Activated CD4-positive, alpha-beta memory T cell treated with anti-CD3 and anti-CD28 coated beads for 36 hours (primary cell): ENCODE measurements at regions not wholly inside any gene's neighbourhood (a gene's known extent, or its start where the extent isn't known, plus 50 kb on each side); places are given as distances from the start of the nearest gene placed in this dataset.
"Not testable (repeated sequence)": the region's sequence is repeated elsewhere in the genome, so short reads cannot be mapped to it uniquely, and the experiment has no call there.

ENCODE experiments used
- CTCF ChIA-PET: fragments of 350-600 bp; sonication (Branson Sonifier 250); formaldehyde crosslinking; loops from one replicate; lab custom pipeline; 2021; ENCODE audit warnings: antibody characterized with exemption, inconsistent platforms; lab: Charles Lee
- POLR2A ChIA-PET: fragments of 350-600 bp; sonication (Branson Sonifier 250); formaldehyde crosslinking; loops from one replicate; lab custom pipeline; 2021; ENCODE audit warnings: antibody characterized with exemption; lab: Charles Lee
- DNase-seq: peaks from one replicate; pipeline ENCODE4 v3.0.0-alpha.2; 2020
- H3K27ac Mint-ChIP-seq: one replicate; pipeline ENCODE4 v1.8.0; 2021; ENCODE audit warnings: mixed read lengths
- H3K27me3 Mint-ChIP-seq: one replicate; pipeline ENCODE4 v1.8.0; 2021; ENCODE audit warnings: mixed read lengths
- H3K36me3 Mint-ChIP-seq: one replicate; pipeline ENCODE4 v1.8.0; 2021; ENCODE audit warnings: mixed read lengths
- H3K4me1 Mint-ChIP-seq: one replicate; pipeline ENCODE4 v1.8.0; 2021; ENCODE audit warnings: low read depth, mixed read lengths
- H3K4me3 Mint-ChIP-seq: one replicate; pipeline ENCODE4 v1.8.0; 2021; ENCODE audit warnings: mild to moderate bottlenecking, mixed read lengths
- H3K9me3 Mint-ChIP-seq: one replicate; pipeline ENCODE4 v1.8.0; 2021; ENCODE audit warnings: mixed read lengths
- intact Hi-C: fragments of 100-400 bp; cut with micrococcal nuclease; formaldehyde crosslinking; loops from one replicate; pipeline ENCODE4 v1.15.1; 2023

DNA sequence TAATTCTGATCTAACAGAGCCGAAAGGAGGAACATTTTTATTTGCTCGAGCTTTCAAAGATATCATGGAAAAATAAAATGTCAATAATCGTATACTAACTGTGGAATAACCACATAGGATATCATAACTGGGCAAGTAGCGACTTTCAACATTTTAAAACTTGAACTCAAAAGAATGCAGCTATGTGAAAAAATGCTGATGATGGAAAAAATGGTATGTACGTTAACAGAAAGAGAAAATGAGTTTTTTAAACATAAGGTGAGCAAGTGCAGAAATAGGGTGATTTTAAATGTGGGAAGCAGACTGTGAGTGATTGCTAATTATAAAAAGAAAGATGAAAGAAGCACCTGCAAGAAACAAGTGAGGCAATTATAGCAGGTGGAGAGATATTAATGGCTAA, 238.3 kb upstream of the HSF2 start:
- no peaks in the 10 kb centered on the region for H3K36me3 Mint-ChIP-seq
- H3K4me3 Mint-ChIP-seq, result no peak overlapping the region
- CTCF ChIA-PET, result no interaction called here
- H3K27me3 Mint-ChIP-seq, result no peaks in the 10 kb centered on the region
- no peak for DNase-seq
- H3K27ac Mint-ChIP-seq, result no peak overlapping the region
- no peaks in the 10 kb centered on the region for H3K9me3 Mint-ChIP-seq
- POLR2A ChIA-PET, result no interaction called here
- H3K4me1 Mint-ChIP-seq, result no peaks in the 10 kb centered on the region
- intact Hi-C loops, result no loop called here

DNA sequence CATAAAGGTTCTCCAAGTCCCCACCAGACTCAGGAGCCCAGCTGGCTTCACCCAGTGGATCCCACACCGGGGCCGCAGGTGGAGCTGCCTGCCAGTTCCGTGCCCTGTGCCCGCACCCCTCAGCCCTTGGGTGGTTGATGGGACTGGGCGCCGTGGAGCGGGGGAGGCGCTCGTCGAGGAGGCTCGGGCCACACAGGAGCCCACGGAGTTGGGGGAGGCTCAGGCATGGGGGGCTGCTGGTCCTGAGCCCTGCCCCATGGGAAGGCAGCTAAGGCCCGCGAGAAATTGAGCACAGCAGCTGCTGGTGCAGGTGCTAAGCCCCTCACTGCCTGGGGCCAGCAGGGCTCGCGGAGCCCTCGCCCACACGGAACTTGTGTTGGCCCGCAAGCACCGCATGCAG, 234.4 kb upstream of the HSF2 start:
- no peaks in the 10 kb centered on the region for H3K27me3 Mint-ChIP-seq
- no peaks in the 10 kb centered on the region for H3K9me3 Mint-ChIP-seq
- intact Hi-C loops, result no loop called here
- no peak overlapping the region for H3K4me3 Mint-ChIP-seq
- POLR2A ChIA-PET, result no interaction called here
- no peaks in the 10 kb centered on the region for H3K4me1 Mint-ChIP-seq
- DNase-seq, result no peak
- CTCF ChIA-PET, result no interaction called here
- no peak overlapping the region for H3K27ac Mint-ChIP-seq
- no peaks in the 10 kb centered on the region for H3K36me3 Mint-ChIP-seq

DNA sequence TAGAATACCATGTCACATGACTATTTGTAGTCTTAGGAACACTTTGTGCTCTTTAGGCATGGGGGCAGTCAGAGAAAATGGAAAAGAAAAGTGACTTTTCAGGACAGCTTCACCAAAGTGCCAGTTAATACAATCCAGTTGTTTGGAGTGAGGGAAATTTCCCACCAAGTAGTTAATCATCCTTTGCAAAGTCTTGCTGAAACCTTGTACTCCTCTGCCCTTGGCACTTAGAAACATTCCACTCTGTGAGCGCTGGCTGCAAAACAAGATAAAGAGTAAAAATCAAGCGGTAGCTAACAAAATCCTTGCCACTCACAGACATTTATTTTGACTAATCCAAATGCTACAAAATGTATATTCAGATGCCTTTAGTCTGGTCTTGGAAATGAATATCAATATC, 229.2 kb upstream of the HSF2 start:
- no peaks in the 10 kb centered on the region for H3K27me3 Mint-ChIP-seq
- H3K27ac Mint-ChIP-seq, result no peak overlapping the region
- H3K4me3 Mint-ChIP-seq, result no peak overlapping the region
- CTCF ChIA-PET, result no interaction called here
- no peaks in the 10 kb centered on the region for H3K9me3 Mint-ChIP-seq
- POLR2A ChIA-PET, result no interaction called here
- no peak for DNase-seq
- H3K36me3 Mint-ChIP-seq, result no peaks in the 10 kb centered on the region
- no peaks in the 10 kb centered on the region for H3K4me1 Mint-ChIP-seq
- intact Hi-C loops, result no loop called here

DNA sequence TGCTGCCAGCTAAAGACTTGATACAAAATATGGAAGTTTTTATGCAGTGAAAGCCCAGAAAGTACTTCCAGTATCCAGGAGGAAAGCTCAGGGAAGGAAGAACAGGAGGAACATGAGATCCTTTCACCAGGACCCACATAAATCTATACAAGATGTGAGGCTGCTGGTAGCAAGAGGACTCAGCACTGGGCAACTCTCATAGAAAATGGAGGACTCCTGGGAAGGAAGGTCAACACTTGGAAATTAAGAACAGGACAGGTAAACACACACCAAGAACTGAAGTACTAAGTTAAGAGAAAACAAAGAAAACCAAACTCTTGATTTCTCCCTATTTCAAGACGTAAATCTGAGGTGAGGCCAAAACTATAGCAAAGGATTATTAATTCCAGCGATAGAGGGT, 220.5 kb upstream of the HSF2 start:
- Mint-ChIP-seq H3K27ac (no peak overlapping the region), H3K27me3 (no peaks in the 10 kb centered on the region), H3K9me3 (no peaks in the 10 kb centered on the region), H3K4me3 (no peak overlapping the region), H3K4me1 (no peaks in the 10 kb centered on the region), H3K36me3 (no peaks in the 10 kb centered on the region)
- ChIA-PET POLR2A (no interaction called here), CTCF (no interaction called here)
- DNase-seq, result no peak
- intact Hi-C loops, result no loop called here

DNA sequence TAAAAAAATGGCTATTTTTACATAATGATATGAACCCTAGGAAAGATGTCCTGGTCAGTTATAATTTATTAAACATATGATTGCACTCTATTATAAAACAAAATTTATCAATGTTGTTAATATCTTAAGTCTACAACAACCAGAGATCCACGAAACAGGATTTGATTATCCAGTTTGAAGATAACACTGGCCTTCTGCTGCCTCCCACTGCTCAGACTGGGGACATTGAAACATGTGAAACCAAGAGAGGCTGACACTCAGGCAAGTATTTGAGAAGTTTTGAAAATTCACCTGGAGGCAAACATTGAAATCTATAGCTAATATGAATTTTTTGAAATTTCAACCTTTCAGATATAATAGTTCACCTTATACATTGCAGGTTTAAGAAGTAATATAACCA, 219.3 kb upstream of the HSF2 start:
- H3K36me3 Mint-ChIP-seq, result no peaks in the 10 kb centered on the region
- H3K27ac Mint-ChIP-seq, result no peak overlapping the region
- intact Hi-C loops, result no loop called here
- no peaks in the 10 kb centered on the region for H3K4me1 Mint-ChIP-seq
- DNase-seq, result no peak
- H3K27me3 Mint-ChIP-seq, result no peaks in the 10 kb centered on the region
- H3K9me3 Mint-ChIP-seq, result no peaks in the 10 kb centered on the region
- ChIA-PET CTCF (no interaction called here), POLR2A (no interaction called here)
- no peak overlapping the region for H3K4me3 Mint-ChIP-seq

DNA sequence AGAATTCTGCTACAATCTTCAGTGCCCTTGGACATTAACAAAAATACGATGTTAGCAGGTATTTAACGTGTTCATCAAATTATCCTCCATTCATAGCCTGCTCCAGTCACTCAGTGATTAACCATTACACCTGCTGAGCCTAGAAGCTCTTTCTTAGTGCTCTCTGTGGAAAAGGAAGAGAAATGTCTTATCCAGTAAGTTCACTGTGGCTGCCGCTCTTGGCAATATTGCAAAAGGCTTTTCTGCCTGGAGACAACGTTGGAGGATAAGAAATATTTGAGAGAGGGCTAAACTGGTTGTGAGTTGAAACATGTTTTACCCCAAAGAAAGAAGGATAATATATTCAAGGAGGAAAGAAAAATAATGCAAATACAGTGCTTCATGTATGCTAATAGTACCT, 217.4 kb upstream of the HSF2 start:
- Mint-ChIP-seq H3K4me3 (no peak overlapping the region), H3K9me3 (no peaks in the 10 kb centered on the region), H3K4me1 (no peaks in the 10 kb centered on the region), H3K36me3 (no peaks in the 10 kb centered on the region), H3K27me3 (no peaks in the 10 kb centered on the region), H3K27ac (no peak overlapping the region)
- ChIA-PET CTCF (no interaction called here), POLR2A (no interaction called here)
- intact Hi-C loops, result no loop called here
- no peak for DNase-seq

DNA sequence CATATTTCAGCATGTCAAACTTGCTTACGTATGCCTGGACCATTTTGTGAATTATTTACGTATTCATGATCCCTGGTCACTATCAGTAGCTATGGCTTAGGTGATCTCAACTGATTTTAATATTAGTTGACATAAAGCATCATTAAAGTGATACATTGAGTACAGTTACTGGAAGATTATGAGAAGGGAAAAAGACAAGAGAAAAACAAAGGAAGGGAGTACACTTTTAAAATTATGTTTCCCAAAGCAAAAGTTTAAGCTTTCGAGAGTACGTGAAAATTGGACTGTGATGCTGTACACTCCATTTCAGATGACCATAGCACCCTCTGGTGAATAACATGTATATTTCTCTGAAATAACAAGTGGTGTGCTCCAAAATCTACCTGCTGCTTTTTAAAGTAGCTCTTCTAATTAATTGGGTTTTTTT, 215.0 kb upstream of the HSF2 start:
- ChIA-PET POLR2A (no interaction called here), CTCF (interaction anchor here (0.6 kb wide), 1 partner anchor 10 kb away, joined by 3 read pairs; no protein-coding TSS in a partner anchor)
- Mint-ChIP-seq H3K27ac (no peak overlapping the region), H3K4me1 (no peaks in the 10 kb centered on the region), H3K4me3 (no peak overlapping the region), H3K36me3 (no peaks in the 10 kb centered on the region), H3K9me3 (no peaks in the 10 kb centered on the region), H3K27me3 (peaks cover 2% of the 10 kb centered on the region)
- DNase-seq, result no peak
- intact Hi-C loops, result no loop called here

DNA sequence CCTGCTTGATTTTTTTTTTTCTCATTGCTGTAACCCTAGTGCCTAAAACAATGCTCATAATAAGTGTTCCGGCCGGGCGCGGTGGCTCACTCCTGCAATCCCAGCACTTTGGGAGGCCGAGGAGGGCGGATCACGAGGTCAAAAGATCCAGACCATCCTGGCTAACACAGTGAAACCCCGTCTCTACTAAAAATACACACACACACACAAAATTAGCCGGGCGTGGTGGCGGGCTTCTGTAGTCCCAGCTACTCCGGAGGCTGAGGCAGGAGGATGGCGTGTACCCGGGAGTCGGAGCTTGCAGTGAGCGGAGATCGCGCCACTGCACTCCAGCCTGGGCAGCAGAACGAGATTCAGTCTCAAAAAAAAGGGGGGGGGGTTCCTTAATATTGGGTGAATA, 214.0 kb upstream of the HSF2 start:
- H3K4me1 Mint-ChIP-seq, H3K36me3 Mint-ChIP-seq, H3K27me3 Mint-ChIP-seq, intact Hi-C loops, H3K9me3 Mint-ChIP-seq, H3K27ac Mint-ChIP-seq, DNase-seq, CTCF ChIA-PET, POLR2A ChIA-PET, H3K4me3 Mint-ChIP-seq: not testable (repeated sequence)

DNA sequence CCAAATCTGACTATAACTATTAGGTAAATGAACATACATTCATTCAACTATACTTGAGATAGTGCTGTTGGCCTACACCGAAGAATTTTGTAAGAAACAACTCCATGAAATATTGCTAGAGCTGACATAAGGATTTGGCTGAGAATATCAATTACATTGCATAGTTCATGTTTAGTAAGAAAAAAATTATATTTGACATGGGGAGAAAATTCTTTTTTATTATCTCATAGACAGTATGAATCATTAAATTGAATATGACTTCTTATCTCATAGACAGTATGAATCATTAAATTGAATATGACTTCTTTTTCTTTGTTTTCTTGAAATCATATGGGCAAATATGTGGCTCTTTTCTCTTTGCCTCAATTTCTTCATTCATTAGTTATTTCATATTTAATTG, 212.3 kb upstream of the HSF2 start:
- CTCF ChIA-PET, result no interaction called here
- intact Hi-C loops, result no loop called here
- POLR2A ChIA-PET, result no interaction called here
- H3K27me3 Mint-ChIP-seq, result peaks cover 2% of the 10 kb centered on the region
- H3K36me3 Mint-ChIP-seq, result no peaks in the 10 kb centered on the region
- H3K4me1 Mint-ChIP-seq, result no peaks in the 10 kb centered on the region
- no peaks in the 10 kb centered on the region for H3K9me3 Mint-ChIP-seq
- DNase-seq, result no peak
- no peak overlapping the region for H3K4me3 Mint-ChIP-seq
- no peak overlapping the region for H3K27ac Mint-ChIP-seq

DNA sequence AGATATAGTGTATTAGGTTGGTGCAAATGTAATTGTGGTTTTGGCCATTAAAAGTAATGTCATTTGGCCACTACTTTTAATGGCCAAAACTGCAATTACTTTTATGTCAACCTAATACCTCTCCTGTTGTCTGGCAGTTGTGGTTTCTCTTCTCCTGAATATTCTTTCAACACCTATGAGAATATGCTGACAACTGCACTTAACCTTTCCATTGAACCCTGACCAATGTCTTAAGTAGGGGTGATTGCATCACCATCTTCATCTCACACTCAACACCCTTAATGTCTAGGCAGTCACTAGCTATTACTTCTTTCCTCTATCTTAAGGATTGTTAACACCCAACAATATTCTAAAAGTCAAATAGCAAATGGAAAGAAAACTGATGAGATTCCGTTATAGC, 200.5 kb upstream of the HSF2 start:
- H3K36me3 Mint-ChIP-seq, result no peaks in the 10 kb centered on the region
- no peak for DNase-seq
- H3K9me3 Mint-ChIP-seq, result no peaks in the 10 kb centered on the region
- H3K4me1 Mint-ChIP-seq, result no peaks in the 10 kb centered on the region
- H3K4me3 Mint-ChIP-seq, result no peak overlapping the region
- CTCF ChIA-PET, result no interaction called here
- intact Hi-C loops, result no loop called here
- POLR2A ChIA-PET, result no interaction called here
- no peak overlapping the region for H3K27ac Mint-ChIP-seq
- no peaks in the 10 kb centered on the region for H3K27me3 Mint-ChIP-seq

DNA sequence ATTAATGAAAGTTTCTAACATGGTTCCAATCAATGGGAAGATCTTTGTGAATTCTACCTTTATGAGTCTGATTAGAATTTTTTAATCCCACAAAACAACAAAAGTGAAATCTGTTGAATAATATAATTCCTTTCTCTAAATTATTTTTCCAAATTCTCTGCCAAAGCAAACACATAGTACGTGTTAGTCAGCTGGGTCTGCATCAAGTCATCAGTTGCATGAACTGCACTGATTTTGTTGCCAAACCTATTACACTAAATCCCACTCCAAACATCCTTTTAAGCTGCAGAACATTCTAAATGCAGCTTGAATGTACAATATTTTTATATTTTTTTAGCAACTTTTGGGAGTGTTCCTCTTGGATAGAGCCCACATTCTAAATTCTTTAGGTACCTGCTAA, 199.0 kb upstream of the HSF2 start:
- intact Hi-C loops, result no loop called here
- DNase-seq, result no peak
- ChIA-PET POLR2A (no interaction called here), CTCF (no interaction called here)
- no peaks in the 10 kb centered on the region for H3K9me3 Mint-ChIP-seq
- no peaks in the 10 kb centered on the region for H3K36me3 Mint-ChIP-seq
- no peak overlapping the region for H3K4me3 Mint-ChIP-seq
- no peak overlapping the region for H3K27ac Mint-ChIP-seq
- H3K27me3 Mint-ChIP-seq, result no peaks in the 10 kb centered on the region
- no peaks in the 10 kb centered on the region for H3K4me1 Mint-ChIP-seq

DNA sequence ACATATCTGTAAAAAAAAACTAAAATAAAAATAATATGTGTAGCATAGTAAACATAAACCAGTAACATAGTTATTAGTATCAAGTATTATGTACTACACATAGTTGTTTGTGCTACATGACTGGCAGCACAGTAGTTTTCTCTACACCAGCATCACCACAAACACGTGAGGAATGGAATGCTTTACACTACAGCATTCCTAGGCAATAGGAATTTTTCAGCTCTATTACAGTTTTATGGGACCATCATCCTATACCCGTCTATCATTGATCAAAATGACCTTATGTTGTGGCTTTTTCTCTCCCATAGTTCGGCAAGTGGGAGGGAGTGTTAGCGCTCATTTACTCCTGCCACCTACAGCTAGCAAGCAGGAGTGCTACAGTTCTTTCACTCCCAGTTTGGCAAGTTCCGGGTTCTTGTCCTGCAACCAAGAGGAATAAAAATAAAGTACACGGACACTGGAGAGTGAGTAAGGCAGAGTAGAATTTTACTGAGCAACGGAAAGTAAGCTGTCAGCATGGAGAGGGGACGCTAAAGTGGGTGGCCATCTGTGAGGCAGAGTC, 196.8 kb upstream of the HSF2 start:
- H3K27me3 Mint-ChIP-seq, result no peaks in the 10 kb centered on the region
- H3K27ac Mint-ChIP-seq, result no peak overlapping the region
- H3K36me3 Mint-ChIP-seq, result no peaks in the 10 kb centered on the region
- intact Hi-C loops, result no loop called here
- POLR2A ChIA-PET, result no interaction called here
- H3K4me3 Mint-ChIP-seq, result no peak overlapping the region
- DNase-seq, result no peak
- H3K4me1 Mint-ChIP-seq, result no peaks in the 10 kb centered on the region
- H3K9me3 Mint-ChIP-seq, result no peaks in the 10 kb centered on the region
- CTCF ChIA-PET, result no interaction called here

DNA sequence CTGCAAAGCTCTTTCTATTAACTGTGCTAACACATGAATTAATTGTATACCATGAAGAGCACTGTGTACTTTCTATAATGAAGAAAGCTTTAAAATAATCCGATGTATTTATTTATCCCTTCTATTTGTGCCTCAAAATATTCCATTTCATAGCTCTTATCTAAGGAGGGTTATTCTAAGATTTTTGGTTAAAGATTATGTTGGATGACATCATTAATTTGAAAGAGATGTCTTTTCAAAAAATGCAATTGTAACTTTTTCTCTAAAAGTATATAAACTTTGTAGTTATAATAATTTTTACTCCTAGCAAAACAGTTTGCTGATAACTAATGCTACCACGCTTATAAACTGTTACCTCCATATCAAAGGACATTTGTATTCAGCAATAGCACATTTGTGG, 192.4 kb upstream of the HSF2 start:
- intact Hi-C loops, result no loop called here
- Mint-ChIP-seq H3K9me3 (no peaks in the 10 kb centered on the region), H3K27me3 (no peaks in the 10 kb centered on the region), H3K4me3 (no peak overlapping the region), H3K27ac (no peak overlapping the region), H3K36me3 (no peaks in the 10 kb centered on the region), H3K4me1 (no peaks in the 10 kb centered on the region)
- ChIA-PET CTCF (no interaction called here), POLR2A (no interaction called here)
- DNase-seq, result no peak

DNA sequence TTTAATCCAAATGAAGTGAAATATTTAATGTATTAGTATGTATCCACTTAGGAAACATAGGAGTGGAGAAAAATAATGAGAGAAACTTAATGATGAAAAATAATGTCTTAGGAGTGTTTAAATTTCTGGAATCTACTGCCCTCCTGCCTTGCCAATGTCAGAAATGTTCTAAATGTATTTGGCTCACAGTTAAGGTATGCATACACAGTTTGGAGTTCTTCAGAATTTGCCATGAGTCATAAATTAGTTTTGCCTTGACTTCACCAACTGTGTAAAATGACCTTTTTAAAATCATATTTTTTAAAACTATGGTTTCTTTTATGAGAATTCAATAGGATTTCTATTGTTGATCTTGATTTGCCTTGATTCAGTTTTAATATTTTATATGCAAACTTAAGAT, 191.7 kb upstream of the HSF2 start:
- H3K27me3 Mint-ChIP-seq, result no peaks in the 10 kb centered on the region
- POLR2A ChIA-PET, result no interaction called here
- intact Hi-C loops, result no loop called here
- H3K4me1 Mint-ChIP-seq, result no peaks in the 10 kb centered on the region
- H3K9me3 Mint-ChIP-seq, result no peaks in the 10 kb centered on the region
- H3K27ac Mint-ChIP-seq, result no peak overlapping the region
- DNase-seq, result no peak
- H3K36me3 Mint-ChIP-seq, result no peaks in the 10 kb centered on the region
- H3K4me3 Mint-ChIP-seq, result no peak overlapping the region
- CTCF ChIA-PET, result no interaction called here
